ENCODE measurements at regions not wholly inside any gene's neighbourhood (a gene's known extent, or its start where the extent isn't known, plus 50 kb on each side); places are given as distances from the start of the nearest gene placed in this dataset.

DNA sequence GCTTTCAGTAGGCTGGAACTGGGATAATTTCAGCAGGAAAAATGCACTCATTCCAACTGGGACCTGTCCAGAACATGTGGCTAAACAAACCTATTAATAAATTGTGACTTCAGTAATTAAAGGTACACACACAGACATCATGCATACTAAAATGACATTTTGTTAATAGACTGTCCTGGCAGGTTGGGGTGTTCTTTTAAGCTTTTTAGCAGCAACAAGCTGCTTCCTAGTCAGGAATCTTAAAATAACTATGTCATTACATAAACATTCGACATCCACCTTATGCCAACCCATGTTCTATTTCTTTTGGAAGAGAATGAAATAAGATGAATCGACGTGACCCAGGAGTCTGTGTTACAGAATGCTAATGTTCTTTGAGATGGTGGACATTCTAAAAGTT lies 435.7 kb downstream of the TXNL1 start:
- CTCF ChIA-PET = no interaction called here
- Histone ChIP-seq H3K4me2 (ENCODE audit: low read depth, low read length) (no peak overlapping the region), H2AK5ac (ENCODE audit: low read depth, low read length) (no peak overlapping the region)

More for the DNA sequence above, 435.7 kb downstream of the TXNL1 start:
- peaks cover 9% of the 10 kb centered on the region for H3K9me3 ChIP-seq (ENCODE audit: control insufficient read depth, insufficient read depth, low read length)
- no peak overlapping the region for H3K27ac ChIP-seq (ENCODE audit: insufficient read depth, low read length)
- H3K23ac ChIP-seq (ENCODE audit: low read depth, low read length) = no peak overlapping the region
- no CpG with 5 or more reads among the region's 3 CpGs for WGBS, 2 experiments (ENCODE audit: extremely low coverage in 2 of 2, insufficient read length in 1 of 2)
- no peak overlapping the region for H3K9ac ChIP-seq (ENCODE audit: low read depth, low read length)
- dilution Hi-C loops (cut with HindIII; ENCODE audit: low sequenced_read_pairs, unreplicated experiment) = no loop called here
- ATAC-seq (ENCODE audit: low read depth) = no peak
- TF ChIP-seq MAFK (IDR thresholded peaks at IDR 0.05; ENCODE audit: low read depth, low read length) (no peak), BHLHE40 (IDR thresholded peaks at IDR 0.05; ENCODE audit: low read depth, low read length) (no peak), CHD1 (IDR thresholded peaks at IDR 0.05; ENCODE audit: low read depth, low read length) (no peak), MAZ (IDR thresholded peaks at IDR 0.05; ENCODE audit: borderline replicate concordance, low read depth, low read length) (no peak), NFE2L2 (IDR thresholded peaks at IDR 0.05; ENCODE audit: low read depth, low read length) (no peak), SMC3 (IDR thresholded peaks at IDR 0.05; ENCODE audit: low read depth, low read length) (no peak), CEBPB (IDR thresholded peaks at IDR 0.05; ENCODE audit: low read depth, low read length) (no peak), RFX5 (IDR thresholded peaks at IDR 0.05; ENCODE audit: low read depth, low read length) (no peak), RCOR1 (IDR thresholded peaks at IDR 0.05; ENCODE audit: insufficient replicate concordance, low read length) (no peak), POLR2A (IDR thresholded peaks at IDR 0.05; ENCODE audit: low read depth, low read length) (no peak), MXI1 (IDR thresholded peaks at IDR 0.05; ENCODE audit: borderline replicate concordance, low read depth, low read length) (no peak), FOS (IDR thresholded peaks at IDR 0.05; ENCODE audit: low read depth, low read length) (no peak), USF2 (IDR thresholded peaks at IDR 0.05; ENCODE audit: low read depth, low read length) (no peak), RAD21 (IDR thresholded peaks at IDR 0.05; ENCODE audit: low read length) (no peak)
- TF ChIP-seq, protein P1, sequence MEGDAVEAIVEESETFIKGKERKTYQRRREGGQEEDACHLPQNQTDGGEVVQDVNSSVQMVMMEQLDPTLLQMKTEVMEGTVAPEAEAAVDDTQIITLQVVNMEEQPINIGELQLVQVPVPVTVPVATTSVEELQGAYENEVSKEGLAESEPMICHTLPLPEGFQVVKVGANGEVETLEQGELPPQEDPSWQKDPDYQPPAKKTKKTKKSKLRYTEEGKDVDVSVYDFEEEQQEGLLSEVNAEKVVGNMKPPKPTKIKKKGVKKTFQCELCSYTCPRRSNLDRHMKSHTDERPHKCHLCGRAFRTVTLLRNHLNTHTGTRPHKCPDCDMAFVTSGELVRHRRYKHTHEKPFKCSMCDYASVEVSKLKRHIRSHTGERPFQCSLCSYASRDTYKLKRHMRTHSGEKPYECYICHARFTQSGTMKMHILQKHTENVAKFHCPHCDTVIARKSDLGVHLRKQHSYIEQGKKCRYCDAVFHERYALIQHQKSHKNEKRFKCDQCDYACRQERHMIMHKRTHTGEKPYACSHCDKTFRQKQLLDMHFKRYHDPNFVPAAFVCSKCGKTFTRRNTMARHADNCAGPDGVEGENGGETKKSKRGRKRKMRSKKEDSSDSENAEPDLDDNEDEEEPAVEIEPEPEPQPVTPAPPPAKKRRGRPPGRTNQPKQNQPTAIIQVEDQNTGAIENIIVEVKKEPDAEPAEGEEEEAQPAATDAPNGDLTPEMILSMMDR (conservative IDR thresholded peaks at IDR 0.05; ENCODE audit: low read depth, low read length) = no peak
- TF ChIP-seq, protein P2, sequence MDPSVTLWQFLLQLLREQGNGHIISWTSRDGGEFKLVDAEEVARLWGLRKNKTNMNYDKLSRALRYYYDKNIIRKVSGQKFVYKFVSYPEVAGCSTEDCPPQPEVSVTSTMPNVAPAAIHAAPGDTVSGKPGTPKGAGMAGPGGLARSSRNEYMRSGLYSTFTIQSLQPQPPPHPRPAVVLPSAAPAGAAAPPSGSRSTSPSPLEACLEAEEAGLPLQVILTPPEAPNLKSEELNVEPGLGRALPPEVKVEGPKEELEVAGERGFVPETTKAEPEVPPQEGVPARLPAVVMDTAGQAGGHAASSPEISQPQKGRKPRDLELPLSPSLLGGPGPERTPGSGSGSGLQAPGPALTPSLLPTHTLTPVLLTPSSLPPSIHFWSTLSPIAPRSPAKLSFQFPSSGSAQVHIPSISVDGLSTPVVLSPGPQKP (IDR thresholded peaks at IDR 0.05; ENCODE audit: borderline replicate concordance, low read depth, low read length) = no peak
- no peak overlapping the region for H3K4me3 ChIP-seq (ENCODE audit: insufficient read depth, low read depth, low read length)
- no peak overlapping the region for H3K14ac ChIP-seq (replicated peaks; ENCODE audit: low read depth, low read length)
- no peak overlapping the region for H3K4ac ChIP-seq (ENCODE audit: low read depth, low read length)
- no peaks in the 10 kb centered on the region for H3K27me3 ChIP-seq (ENCODE audit: control insufficient read depth, insufficient read depth, low read length)
- peak; percentile 4 for DNase-seq
- H2AFZ ChIP-seq (replicated peaks; ENCODE audit: low read length, poor library complexity) = no peak overlapping the region
- no peak overlapping the region for H3K18ac ChIP-seq (ENCODE audit: low read depth, low read length)
- peaks cover 11% of the 10 kb centered on the region for H3K4me1 ChIP-seq (ENCODE audit: control insufficient read depth, insufficient read depth, low read length)
- intact Hi-C loops (cut with micrococcal nuclease) = no loop called here
- no peak overlapping the region for H2AK9ac ChIP-seq (replicated peaks; ENCODE audit: low read depth, low read length, poor library complexity)
- H2BK120ac ChIP-seq (ENCODE audit: low read depth, low read length) = no peak overlapping the region
- no TSS peak for BruUV-seq (replicated peaks)
- H3K9me1 ChIP-seq (ENCODE audit: insufficient read depth, low read length) = peaks cover 7% of the 10 kb centered on the region
- no peak overlapping the region for H4K91ac ChIP-seq (ENCODE audit: insufficient read depth, low read depth, low read length)
- H4K20me1 ChIP-seq (ENCODE audit: insufficient read depth, low read length) = no peaks in the 10 kb centered on the region
- no peak overlapping the region for H3K56ac ChIP-seq (ENCODE audit: extremely low read depth, insufficient read depth, low read length)
- no peaks in the 10 kb centered on the region for H3K36me3 ChIP-seq (ENCODE audit: control insufficient read depth, insufficient read depth, low read length)
- no peak overlapping the region for H2BK20ac ChIP-seq (ENCODE audit: low read depth, low read length)
- no peak overlapping the region for H2BK5ac ChIP-seq (ENCODE audit: low read depth, low read length, poor library complexity, severe bottlenecking)
- POLR2A ChIA-PET (ENCODE audit: unreplicated experiment) = no interaction called here
- in situ Hi-C loops (cut with MboI; ENCODE audit: low sequenced_read_pairs) = no loop called here
- H3K79me1 ChIP-seq (ENCODE audit: low read depth in 1 of 2, low read length in 2 of 2) = no peaks in the 10 kb centered on the region
- H4K8ac ChIP-seq (ENCODE audit: low read depth in 2 of 2, low read length in 2 of 2) = no peak overlapping the region
- no peak overlapping the region for H4K5ac ChIP-seq (ENCODE audit: low read depth, low read length)
- H2BK15ac ChIP-seq (ENCODE audit: low read depth, low read length) = no peak overlapping the region

Data from IMR-90 (cell line).